Endothelial cell of umbilical vein (primary cell): ENCODE measurements at regions not wholly inside any gene's neighbourhood (a gene's known extent, or its start where the extent isn't known, plus 50 kb on each side); places are given as distances from the start of the nearest gene placed in this dataset.

Experiments used
- BruUV-seq: library from RNA; stranded (reverse); fragments of 400-500 nt; replicated peaks from 2 replicates; lab custom pipeline; 2021; lab: Mats Ljungman, UMichigan
- CTCF ChIA-PET: fragments of 300-600, 350-600 bp; sonication (Branson Sonifier 250); formaldehyde crosslinking; loops from one replicate; lab custom pipeline; 2021; ENCODE audit warnings: antibody characterized with exemption, inconsistent platforms; lab: Charles Lee
- POLR2A ChIA-PET: fragments of 300-600, 350-600 bp; sonication (Branson Sonifier 250); formaldehyde crosslinking; loops from one replicate; lab custom pipeline; 2021; ENCODE audit warnings: antibody characterized with exemption, inconsistent platforms; lab: Charles Lee
- DNase-seq: peaks from one replicate; pipeline ENCODE4 v3.0.0-alpha.2; 2011; ENCODE audit warnings: low read depth, low spot score
- FAIRE-seq: peaks from 2 replicates; lab custom pipeline; 2011; peaks lifted over from hg19 to GRCh38; lab: Jason Lieb, UNC
- H2AFZ ChIP-seq: 2 replicates; pipeline ENCODE4 v1.6.0; 2012; ENCODE audit warnings: low read depth, low read length, control low read depth, inconsistent platforms
- H3K27ac ChIP-seq: 2 replicates; pipeline ENCODE4 v1.5.1; 2011; ENCODE audit warnings: low read depth, mild to moderate bottlenecking, control low read depth, low read length, moderate library complexity; ENCODE audit not compliant: insufficient read depth
- H3K27me3 ChIP-seq, 2 experiments: 2 replicates each; pipeline versions ENCODE4 v1.6.0 to v1.6.1; 2011; ENCODE audit warnings: low read length in 2 of 2, mixed read lengths in 1 of 2; ENCODE audit not compliant: control insufficient read depth in 2 of 2, insufficient read depth in 2 of 2
- H3K36me3 ChIP-seq, 2 experiments: 2 replicates in 1 of 2; 3 replicates in 1 of 2; pipeline ENCODE4 v1.5.1; 2011; ENCODE audit warnings: low read length in 2 of 2, mild to moderate bottlenecking in 1 of 2, moderate library complexity in 1 of 2; ENCODE audit not compliant: control insufficient read depth in 2 of 2, insufficient read depth in 2 of 2; ENCODE audit errors: extremely low read depth in 1 of 2
- H3K4me1 ChIP-seq: 3 replicates; pipeline ENCODE4 v1.5.1; 2011; ENCODE audit warnings: mild to moderate bottlenecking, low read length; ENCODE audit not compliant: control insufficient read depth, insufficient read depth; ENCODE audit errors: extremely low read depth
- H3K4me2 ChIP-seq: 2 replicates; pipeline ENCODE4 v1.6.1; 2011; ENCODE audit warnings: low read length, control low read depth, mixed read lengths; ENCODE audit not compliant: insufficient read depth
- H3K4me3 ChIP-seq, 3 experiments: fragments of 200-600 bp in 1 of 3; sonication (generic), shearing (Covaris generic) in 1 of 3; replicated peaks in 1 of 3; 2 replicates each; pipeline ENCODE4 v1.5.1; 2011 to 2016; ENCODE audit warnings: control low read depth in 3 of 3, low read length in 3 of 3, mild to moderate bottlenecking in 2 of 3, inconsistent platforms in 1 of 3, low read depth in 1 of 3, moderate library complexity in 1 of 3; ENCODE audit not compliant: insufficient read depth in 1 of 3
- H3K79me2 ChIP-seq: 2 replicates; pipeline ENCODE4 v1.6.0; 2012; ENCODE audit warnings: low read length, inconsistent platforms; ENCODE audit not compliant: control insufficient read depth, insufficient read depth
- H3K9ac ChIP-seq: replicated peaks from 2 replicates; pipeline ENCODE3; 2011; ENCODE audit warnings: low read length, control low read depth; ENCODE audit not compliant: insufficient read depth; ENCODE audit errors: extremely low read depth
- H3K9me1 ChIP-seq: replicated peaks from 3 replicates; pipeline ENCODE4 v1.6.0; 2011; ENCODE audit warnings: mild to moderate bottlenecking, low read length; ENCODE audit not compliant: control insufficient read depth, insufficient read depth; ENCODE audit errors: extremely low read depth
- H3K9me3 ChIP-seq: replicated peaks from 2 replicates; pipeline ENCODE4 v1.5.1; 2012; ENCODE audit warnings: low read length, inconsistent platforms; ENCODE audit not compliant: control insufficient read depth, insufficient read depth
- H4K20me1 ChIP-seq: replicated peaks from 2 replicates; pipeline ENCODE3; 2011; ENCODE audit warnings: mild to moderate bottlenecking, low read length; ENCODE audit not compliant: control insufficient read depth, insufficient read depth; ENCODE audit errors: extremely low read depth
- CTCF ChIP-seq, 2 donors: IDR thresholded peaks; 1 replicate in 1 of 2; 2 replicates in 1 of 2; pipeline ENCODE4 v1.5.1; 2011; ENCODE audit warnings: low read length in 2 of 2, mild to moderate bottlenecking in 2 of 2, moderate library complexity in 2 of 2, control low read depth in 1 of 2, inconsistent platforms in 1 of 2, low read depth in 1 of 2; ENCODE audit not compliant: insufficient read depth in 1 of 2; ENCODE audit errors: extremely low read depth in 1 of 2
- EZH2 ChIP-seq: IDR thresholded peaks from 2 replicates; pipeline ENCODE4 v1.6.1; 2012; ENCODE audit warnings: borderline replicate concordance, low read depth, mild to moderate bottlenecking, moderate library complexity, low read length, inconsistent platforms; ENCODE audit not compliant: severe bottlenecking
- FOS ChIP-seq: IDR thresholded peaks from 2 replicates; pipeline ENCODE4 v1.6.1; 2011; ENCODE audit warnings: mild to moderate bottlenecking, low read length, moderate library complexity, borderline replicate concordance; ENCODE audit not compliant: insufficient read depth
- GATA2 ChIP-seq: IDR thresholded peaks from 2 replicates; pipeline ENCODE4 v1.7.0; 2011; ENCODE audit warnings: low read depth, mild to moderate bottlenecking, moderate library complexity, mixed read lengths, low read length; ENCODE audit not compliant: insufficient read length, insufficient read depth
- JUN ChIP-seq: IDR thresholded peaks from 2 replicates; pipeline ENCODE4 v1.6.1; 2011; ENCODE audit warnings: borderline replicate concordance, low read depth; ENCODE audit not compliant: insufficient read length, insufficient read depth
- MAX ChIP-seq: IDR thresholded peaks from 2 replicates; pipeline ENCODE4 v1.6.1; 2011; ENCODE audit not compliant: insufficient read depth, insufficient read length
- MYC ChIP-seq: IDR thresholded peaks from one replicate; pipeline ENCODE4 v1.6.1; 2011; ENCODE audit warnings: mild to moderate bottlenecking, low read depth, low read length
- POLR2A ChIP-seq: IDR thresholded peaks from 2 replicates; pipeline ENCODE4 v1.6.1; 2012; ENCODE audit warnings: low read depth, mild to moderate bottlenecking, control low read depth, low read length
- POLR2AphosphoS5 ChIP-seq: IDR thresholded peaks from 2 replicates; pipeline ENCODE4 v1.6.1; 2012; ENCODE audit warnings: low read depth, mild to moderate bottlenecking, control low read depth, low read length, moderate library complexity; ENCODE audit not compliant: insufficient read depth
- dilution Hi-C: fragments of 300-500 bp; cut with MboI; formaldehyde crosslinking; loops from one replicate; pipeline ENCODE4 v1.15.0; 2019; ENCODE audit warnings: low sequenced_read_pairs; ENCODE audit not compliant: extremely low pct_ligation_motif_present
- intact Hi-C: fragments of 100-400 bp; cut with micrococcal nuclease; formaldehyde crosslinking; loops from one replicate; pipeline ENCODE4 v1.10.0; 2022

- no peak for DNase-seq
- TF ChIP-seq FOS (no peak), POLR2AphosphoS5 (no peak), POLR2A (no peak), MYC (no peak), EZH2 (no peak), CTCF (IDR thresholded peaks at IDR 0.05; ENCODE audit: extremely low read depth in 1 of 2, insufficient read depth in 1 of 2, low read depth in 1 of 2, low read length in 2 of 2) (no peak), JUN (no peak), MAX (no peak), GATA2 (no peak)
- H3K9me3 ChIP-seq, result no peaks in the 10 kb centered on the region
- H3K9ac ChIP-seq, result no peak overlapping the region
- no peaks in the 10 kb centered on the region for H3K9me1 ChIP-seq
- POLR2A ChIA-PET, result no interaction called here
- no peak overlapping the region for H2AFZ ChIP-seq
- H3K27me3 ChIP-seq, result no peaks in the 10 kb centered on the region
- H3K79me2 ChIP-seq, result no peaks in the 10 kb centered on the region
- no TSS peak for BruUV-seq
- FAIRE-seq, result no peak
- H3K27ac ChIP-seq, result no peak overlapping the region
- H3K4me3 ChIP-seq, result no peak overlapping the region
- dilution Hi-C loops (no loop called here), intact Hi-C loops (no loop called here)
- CTCF ChIA-PET, result no interaction called here
- no peaks in the 10 kb centered on the region for H3K36me3 ChIP-seq
- no peak overlapping the region for H3K4me2 ChIP-seq
- H4K20me1 ChIP-seq, result no peaks in the 10 kb centered on the region
- no peaks in the 10 kb centered on the region for H3K4me1 ChIP-seq
Observed at GRCh38 chr7:118478931-118479330, 254.4 kb downstream of the ANKRD7 start.
